ENCODE measurements at regions not wholly inside any gene's neighbourhood (a gene's known extent, or its start where the extent isn't known, plus 50 kb on each side); places are given as distances from the start of the nearest gene placed in this dataset.

- no peak for DNase-seq (ENCODE audit: low read depth)
- H3K36me3 ChIP-seq (ENCODE audit: control insufficient read depth, insufficient read depth, low read length) = no peaks in the 10 kb centered on the region
- H3K27me3 ChIP-seq (ENCODE audit: control insufficient read depth, insufficient read depth, low read length) = peaks cover 13% of the 10 kb centered on the region
- TF ChIP-seq CTCF (IDR thresholded peaks at IDR 0.05; ENCODE audit: insufficient read depth, low read length, poor library complexity, severe bottlenecking) = no peak
- H3K4me3 ChIP-seq (ENCODE audit: low read depth, low read length) = no peak overlapping the region
Measured at GRCh38 chr1:30312226-30312625, 411.2 kb downstream of the MATN1 start.

- no peak overlapping the region for H3K4me3 ChIP-seq (ENCODE audit: low read depth, low read length)
- H3K27me3 ChIP-seq (ENCODE audit: control insufficient read depth, insufficient read depth, low read length) = peaks cover 13% of the 10 kb centered on the region
- no peak for DNase-seq (ENCODE audit: low read depth)
- no peaks in the 10 kb centered on the region for H3K36me3 ChIP-seq (ENCODE audit: control insufficient read depth, insufficient read depth, low read length)
- no peak for TF ChIP-seq CTCF (IDR thresholded peaks at IDR 0.05; ENCODE audit: insufficient read depth, low read length, poor library complexity, severe bottlenecking)
Measured at GRCh38 chr1:30311749-30312148, 411.6 kb downstream of the MATN1 start.

- no peak overlapping the region for H3K4me3 ChIP-seq (ENCODE audit: low read depth, low read length)
- TF ChIP-seq CTCF (IDR thresholded peaks at IDR 0.05; ENCODE audit: insufficient read depth, low read length, poor library complexity, severe bottlenecking) = no peak
- no peaks in the 10 kb centered on the region for H3K36me3 ChIP-seq (ENCODE audit: control insufficient read depth, insufficient read depth, low read length)
- H3K27me3 ChIP-seq (ENCODE audit: control insufficient read depth, insufficient read depth, low read length) = peaks cover 13% of the 10 kb centered on the region
- no peak for DNase-seq (ENCODE audit: low read depth)
Measured at GRCh38 chr1:30310966-30311742, 412.2 kb downstream of the MATN1 start.

- no peak overlapping the region for H3K4me3 ChIP-seq (ENCODE audit: low read depth, low read length)
- no peaks in the 10 kb centered on the region for H3K36me3 ChIP-seq (ENCODE audit: control insufficient read depth, insufficient read depth, low read length)
- no peak for TF ChIP-seq CTCF (IDR thresholded peaks at IDR 0.05; ENCODE audit: insufficient read depth, low read length, poor library complexity, severe bottlenecking)
- DNase-seq (ENCODE audit: low read depth) = no peak
- H3K27me3 ChIP-seq (ENCODE audit: control insufficient read depth, insufficient read depth, low read length) = peaks cover 2% of the 10 kb centered on the region
Measured at GRCh38 chr1:30307182-30307581, 416.2 kb downstream of the MATN1 start.

- DNase-seq (ENCODE audit: low read depth) = no peak
- no peaks in the 10 kb centered on the region for H3K36me3 ChIP-seq (ENCODE audit: control insufficient read depth, insufficient read depth, low read length)
Measured at GRCh38 chr1:30305519-30305918, 417.9 kb downstream of the MATN1 start.

More at GRCh38 chr1:30305519-30305918, 417.9 kb downstream of the MATN1 start:
- no peak for TF ChIP-seq CTCF (IDR thresholded peaks at IDR 0.05; ENCODE audit: insufficient read depth, low read length, poor library complexity, severe bottlenecking)
- H3K27me3 ChIP-seq (ENCODE audit: control insufficient read depth, insufficient read depth, low read length) = peaks cover 2% of the 10 kb centered on the region
- H3K4me3 ChIP-seq (ENCODE audit: low read depth, low read length) = no peak overlapping the region

Data from kidney epithelial cell (primary cell).